GM18499 (cell line): ENCODE measurements at regions not wholly inside any gene's neighbourhood (a gene's known extent, or its start where the extent isn't known, plus 50 kb on each side); places are given as distances from the start of the nearest gene placed in this dataset.

Experiments
- ATAC-seq: cut with Tn5 transposase; IDR thresholded peaks from one replicate; pipeline ENCODE4 v1.9.1; 2021; ENCODE audit warnings: moderate number of reproducible peaks; ENCODE audit not compliant: insufficient read depth, unreplicated experiment

GRCh38 chr16:79665970-79666369 is 65.4 kb upstream of the MAF start:
- ATAC-seq = no peak

- no peak for ATAC-seq
These were observed 63.9 kb upstream of the MAF start for GRCh38 chr16:79664407-79664806.

- no peak for ATAC-seq
These were observed 62.3 kb upstream of the MAF start for GRCh38 chr16:79662669-79663313.

- no peak for ATAC-seq
These were observed 61.6 kb upstream of the MAF start for GRCh38 chr16:79662122-79662521.

- ATAC-seq = no peak
These were observed 61.0 kb upstream of the MAF start for GRCh38 chr16:79661578-79661977.

- ATAC-seq = no peak
These were observed 58.8 kb upstream of the MAF start for GRCh38 chr16:79659344-79659743.

GRCh38 chr16:79658301-79659033 is 57.9 kb upstream of the MAF start:
- no peak for ATAC-seq

GRCh38 chr16:79656553-79657115 is 56.1 kb upstream of the MAF start:
- no peak for ATAC-seq

GRCh38 chr16:79653373-79653891 is 52.9 kb upstream of the MAF start:
- ATAC-seq = no peak

- no peak for ATAC-seq
These were observed 50.8 kb upstream of the MAF start for GRCh38 chr16:79651363-79651762.
